Liver (tissue), 8 donors: ENCODE measurements at regions not wholly inside any gene's neighbourhood (a gene's known extent, or its start where the extent isn't known, plus 50 kb on each side); places are given as distances from the start of the nearest gene placed in this dataset.

Source experiments
- DNase-seq: peaks from one replicate; pipeline ENCODE4 v3.0.0-alpha.2; 2017; ENCODE audit warnings: low spot score
- H3K27ac ChIP-seq, 2 donors: one replicate each; pipeline ENCODE4 v1.7.0; 2013; ENCODE audit warnings: inconsistent platforms in 2 of 2, low read length in 2 of 2, control low read depth in 1 of 2, low read depth in 1 of 2, mild to moderate bottlenecking in 1 of 2
- H3K27me3 ChIP-seq, 4 donors: one replicate each; pipeline versions ENCODE4 v1.6.1 to v1.7.0; 2013; ENCODE audit warnings: low read length in 3 of 4, inconsistent platforms in 1 of 4, mild to moderate bottlenecking in 1 of 4, moderate library complexity in 1 of 4; ENCODE audit not compliant: control insufficient read depth in 4 of 4, insufficient read depth in 4 of 4
- H3K36me3 ChIP-seq, 4 donors: one replicate each; pipeline versions ENCODE4 v1.6.1 to v1.7.0; 2013; ENCODE audit warnings: low read length in 3 of 4, mild to moderate bottlenecking in 3 of 4, low read depth in 1 of 4, moderate library complexity in 1 of 4; ENCODE audit not compliant: control insufficient read depth in 4 of 4, insufficient read depth in 3 of 4
- H3K4me1 ChIP-seq, 4 donors: one replicate each; pipeline versions ENCODE4 v1.6.1 to v1.7.0; 2013; ENCODE audit warnings: low read length in 3 of 4, mild to moderate bottlenecking in 3 of 4, moderate library complexity in 1 of 4; ENCODE audit not compliant: control insufficient read depth in 4 of 4, insufficient read depth in 4 of 4
- H3K4me3 ChIP-seq, 3 donors: one replicate each; pipeline versions ENCODE4 v1.6.1 to v1.7.0; 2013; ENCODE audit warnings: low read length in 3 of 3, control low read depth in 1 of 3, low read depth in 1 of 3, mild to moderate bottlenecking in 1 of 3
- H3K9ac ChIP-seq, 2 donors: one replicate each; pipeline ENCODE4 v1.7.0; 2013; ENCODE audit warnings: low read length in 2 of 2, mild to moderate bottlenecking in 2 of 2, moderate library complexity in 2 of 2, control low read depth in 1 of 2, low read depth in 1 of 2
- H3K9me3 ChIP-seq, 4 donors: one replicate each; pipeline versions ENCODE4 v1.6.1 to v1.7.0; 2013; ENCODE audit warnings: low read length in 3 of 4; ENCODE audit not compliant: control insufficient read depth in 4 of 4
- EGR1 ChIP-seq, 2 donors: IDR thresholded peaks; 2 replicates each; pipeline ENCODE4 v1.6.1; 2016 to 2018; ENCODE audit warnings: antibody characterized with exemption in 2 of 2, low read depth in 2 of 2
- FOXA1 ChIP-seq: IDR thresholded peaks from 2 replicates; pipeline ENCODE4 v1.6.1; 2016; ENCODE audit warnings: antibody characterized with exemption
- FOXA2 ChIP-seq: IDR thresholded peaks from 2 replicates; pipeline ENCODE4 v1.6.1; 2016; ENCODE audit warnings: antibody characterized with exemption
- GABPA ChIP-seq, 2 donors: IDR thresholded peaks in 1 of 2; conservative IDR thresholded peaks in 1 of 2; 2 replicates each; pipeline ENCODE4 v1.6.1; 2016; ENCODE audit warnings: antibody characterized with exemption in 2 of 2, mild to moderate bottlenecking in 1 of 2, moderate library complexity in 1 of 2
- HNF4G ChIP-seq: IDR thresholded peaks from 2 replicates; pipeline ENCODE4 v1.6.1; 2016; ENCODE audit warnings: antibody characterized with exemption
- JUND ChIP-seq, 2 donors: IDR thresholded peaks; 2 replicates each; pipeline ENCODE4 v1.6.1; 2016; ENCODE audit warnings: antibody characterized with exemption in 2 of 2
- NR2F2 ChIP-seq: IDR thresholded peaks from 2 replicates; pipeline ENCODE4 v1.6.1; 2016; ENCODE audit warnings: antibody characterized with exemption
- RXRA ChIP-seq, 2 donors: IDR thresholded peaks; 2 replicates each; pipeline ENCODE4 v1.6.1; 2017 to 2018; ENCODE audit warnings: antibody characterized with exemption in 2 of 2, mild to moderate bottlenecking in 1 of 2
- SP1 ChIP-seq: IDR thresholded peaks from 2 replicates; pipeline ENCODE4 v1.6.1; 2018; ENCODE audit warnings: antibody characterized with exemption, mild to moderate bottlenecking
- YY1 ChIP-seq: IDR thresholded peaks from 2 replicates; pipeline ENCODE4 v1.6.1; 2016; ENCODE audit warnings: antibody characterized with exemption, mild to moderate bottlenecking
- WGBS: extraction: QIAGEN DNeasy Blood & Tissue Kit; methylation state at CpG from one replicate; pipeline ENCODE4 v1.1.7; 2013; 5-methylcytosine and 5-hydroxymethylcytosine counted together
- TF ChIP-seq, protein P1 (sequence below): IDR thresholded peaks from 2 replicates; pipeline ENCODE4 v1.6.1; 2016; ENCODE audit warnings: antibody characterized with exemption, mild to moderate bottlenecking
- TF ChIP-seq, protein P2 (sequence below): IDR thresholded peaks from 2 replicates; pipeline ENCODE4 v1.6.1; 2016; ENCODE audit warnings: antibody characterized with exemption
- TF ChIP-seq, protein P3 (sequence below): IDR thresholded peaks from 2 replicates; pipeline ENCODE4 v1.6.1; 2016; ENCODE audit warnings: antibody characterized with exemption
- TF ChIP-seq, protein P4 (sequence below): fragments of 150-350 bp; IDR thresholded peaks from 2 replicates; pipeline ENCODE4 v1.5.1; 2017; ENCODE audit warnings: improper control_type of control experiment, low read depth, low read length; ENCODE audit not compliant: missing input control
- donor health status: healthy.
- donor health status: healthy.
- donor health status: healthy.
- donor health status: healthy.
- donor health status: healthy.

DNA sequence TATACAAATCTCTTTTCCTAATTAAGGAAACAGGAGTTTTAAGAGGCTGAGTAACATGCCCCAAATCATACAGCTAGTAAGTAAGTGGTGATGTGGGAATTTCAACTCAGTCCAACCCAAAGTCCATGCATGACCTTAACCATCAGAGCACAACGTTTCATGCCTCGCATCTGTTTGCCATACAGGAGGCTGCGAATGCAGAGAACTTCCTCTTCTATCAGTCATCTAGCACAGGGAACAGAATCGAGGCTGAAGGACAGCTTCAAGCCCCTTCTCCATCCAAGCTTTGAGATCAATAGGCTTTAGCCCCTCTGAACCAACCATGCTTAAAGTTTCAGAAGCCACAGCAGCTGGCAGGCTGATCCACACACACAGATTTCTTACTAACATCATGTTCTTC is 113.2 kb downstream of the MAFB start:
- Histone ChIP-seq H3K4me3 (no peak overlapping the region), H3K4me1 (peaks cover 4 to 14% (median 11%) of the 10 kb centered on the region in 4 donors), H3K27ac (no peak overlapping the region), H3K36me3 (no peaks in the 10 kb centered on the region), H3K9ac (no peak overlapping the region), H3K27me3 (no peaks in the 10 kb centered on the region), H3K9me3 (no peaks in the 10 kb centered on the region)
- 46% methylated on average over 4 of the region's 4 CpGs for WGBS
- DNase-seq: no peak
- TF ChIP-seq FOXA1 (no peak), NR2F2 (no peak), JUND (IDR thresholded peaks at IDR 0.05) (no peak), YY1 (no peak), EGR1 (IDR thresholded peaks at IDR 0.05; ENCODE audit: low read depth in 2 of 2) (no peak), SP1 (no peak), HNF4G (no peak), RXRA (IDR thresholded peaks at IDR 0.05) (no peak), GABPA (IDR thresholded peaks at IDR 0.05 in 1 of 2, conservative IDR thresholded peaks at IDR 0.05 in 1 of 2) (no peak), FOXA2 (no peak)
- TF ChIP-seq, protein P1, sequence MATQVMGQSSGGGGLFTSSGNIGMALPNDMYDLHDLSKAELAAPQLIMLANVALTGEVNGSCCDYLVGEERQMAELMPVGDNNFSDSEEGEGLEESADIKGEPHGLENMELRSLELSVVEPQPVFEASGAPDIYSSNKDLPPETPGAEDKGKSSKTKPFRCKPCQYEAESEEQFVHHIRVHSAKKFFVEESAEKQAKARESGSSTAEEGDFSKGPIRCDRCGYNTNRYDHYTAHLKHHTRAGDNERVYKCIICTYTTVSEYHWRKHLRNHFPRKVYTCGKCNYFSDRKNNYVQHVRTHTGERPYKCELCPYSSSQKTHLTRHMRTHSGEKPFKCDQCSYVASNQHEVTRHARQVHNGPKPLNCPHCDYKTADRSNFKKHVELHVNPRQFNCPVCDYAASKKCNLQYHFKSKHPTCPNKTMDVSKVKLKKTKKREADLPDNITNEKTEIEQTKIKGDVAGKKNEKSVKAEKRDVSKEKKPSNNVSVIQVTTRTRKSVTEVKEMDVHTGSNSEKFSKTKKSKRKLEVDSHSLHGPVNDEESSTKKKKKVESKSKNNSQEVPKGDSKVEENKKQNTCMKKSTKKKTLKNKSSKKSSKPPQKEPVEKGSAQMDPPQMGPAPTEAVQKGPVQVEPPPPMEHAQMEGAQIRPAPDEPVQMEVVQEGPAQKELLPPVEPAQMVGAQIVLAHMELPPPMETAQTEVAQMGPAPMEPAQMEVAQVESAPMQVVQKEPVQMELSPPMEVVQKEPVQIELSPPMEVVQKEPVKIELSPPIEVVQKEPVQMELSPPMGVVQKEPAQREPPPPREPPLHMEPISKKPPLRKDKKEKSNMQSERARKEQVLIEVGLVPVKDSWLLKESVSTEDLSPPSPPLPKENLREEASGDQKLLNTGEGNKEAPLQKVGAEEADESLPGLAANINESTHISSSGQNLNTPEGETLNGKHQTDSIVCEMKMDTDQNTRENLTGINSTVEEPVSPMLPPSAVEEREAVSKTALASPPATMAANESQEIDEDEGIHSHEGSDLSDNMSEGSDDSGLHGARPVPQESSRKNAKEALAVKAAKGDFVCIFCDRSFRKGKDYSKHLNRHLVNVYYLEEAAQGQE: no peak
- TF ChIP-seq, protein P2, sequence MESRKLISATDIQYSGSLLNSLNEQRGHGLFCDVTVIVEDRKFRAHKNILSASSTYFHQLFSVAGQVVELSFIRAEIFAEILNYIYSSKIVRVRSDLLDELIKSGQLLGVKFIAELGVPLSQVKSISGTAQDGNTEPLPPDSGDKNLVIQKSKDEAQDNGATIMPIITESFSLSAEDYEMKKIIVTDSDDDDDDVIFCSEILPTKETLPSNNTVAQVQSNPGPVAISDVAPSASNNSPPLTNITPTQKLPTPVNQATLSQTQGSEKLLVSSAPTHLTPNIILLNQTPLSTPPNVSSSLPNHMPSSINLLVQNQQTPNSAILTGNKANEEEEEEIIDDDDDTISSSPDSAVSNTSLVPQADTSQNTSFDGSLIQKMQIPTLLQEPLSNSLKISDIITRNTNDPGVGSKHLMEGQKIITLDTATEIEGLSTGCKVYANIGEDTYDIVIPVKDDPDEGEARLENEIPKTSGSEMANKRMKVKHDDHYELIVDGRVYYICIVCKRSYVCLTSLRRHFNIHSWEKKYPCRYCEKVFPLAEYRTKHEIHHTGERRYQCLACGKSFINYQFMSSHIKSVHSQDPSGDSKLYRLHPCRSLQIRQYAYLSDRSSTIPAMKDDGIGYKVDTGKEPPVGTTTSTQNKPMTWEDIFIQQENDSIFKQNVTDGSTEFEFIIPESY: no peak
- TF ChIP-seq, protein P3, sequence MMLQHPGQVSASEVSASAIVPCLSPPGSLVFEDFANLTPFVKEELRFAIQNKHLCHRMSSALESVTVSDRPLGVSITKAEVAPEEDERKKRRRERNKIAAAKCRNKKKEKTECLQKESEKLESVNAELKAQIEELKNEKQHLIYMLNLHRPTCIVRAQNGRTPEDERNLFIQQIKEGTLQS: no peak
- TF ChIP-seq, protein P4, sequence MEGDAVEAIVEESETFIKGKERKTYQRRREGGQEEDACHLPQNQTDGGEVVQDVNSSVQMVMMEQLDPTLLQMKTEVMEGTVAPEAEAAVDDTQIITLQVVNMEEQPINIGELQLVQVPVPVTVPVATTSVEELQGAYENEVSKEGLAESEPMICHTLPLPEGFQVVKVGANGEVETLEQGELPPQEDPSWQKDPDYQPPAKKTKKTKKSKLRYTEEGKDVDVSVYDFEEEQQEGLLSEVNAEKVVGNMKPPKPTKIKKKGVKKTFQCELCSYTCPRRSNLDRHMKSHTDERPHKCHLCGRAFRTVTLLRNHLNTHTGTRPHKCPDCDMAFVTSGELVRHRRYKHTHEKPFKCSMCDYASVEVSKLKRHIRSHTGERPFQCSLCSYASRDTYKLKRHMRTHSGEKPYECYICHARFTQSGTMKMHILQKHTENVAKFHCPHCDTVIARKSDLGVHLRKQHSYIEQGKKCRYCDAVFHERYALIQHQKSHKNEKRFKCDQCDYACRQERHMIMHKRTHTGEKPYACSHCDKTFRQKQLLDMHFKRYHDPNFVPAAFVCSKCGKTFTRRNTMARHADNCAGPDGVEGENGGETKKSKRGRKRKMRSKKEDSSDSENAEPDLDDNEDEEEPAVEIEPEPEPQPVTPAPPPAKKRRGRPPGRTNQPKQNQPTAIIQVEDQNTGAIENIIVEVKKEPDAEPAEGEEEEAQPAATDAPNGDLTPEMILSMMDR: no peak

DNA sequence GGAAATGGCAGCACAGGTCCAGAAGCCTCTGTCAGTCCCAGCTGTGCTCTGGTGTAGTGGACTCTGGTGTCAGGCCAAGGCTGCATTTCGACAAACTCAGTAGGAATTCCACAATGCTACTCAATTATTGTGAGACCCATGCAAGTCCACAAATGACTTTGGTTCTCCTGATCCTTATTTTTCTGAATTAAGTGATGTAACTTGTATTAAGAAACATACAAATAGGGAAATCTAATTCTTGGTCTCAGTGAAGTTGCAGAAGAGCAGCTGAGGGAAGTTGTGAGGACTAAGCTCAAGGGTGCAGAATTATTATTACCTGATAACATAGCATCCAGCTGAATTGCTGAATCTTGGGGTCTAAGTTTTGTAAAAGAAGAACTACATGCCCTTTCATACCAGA is 116.8 kb downstream of the MAFB start:
- peaks cover 4 to 15% (median 12%) of the 10 kb centered on the region in 4 donors for H3K4me1 ChIP-seq
- H3K27ac ChIP-seq: peak overlapping the region; percentile 16 to 36
- H3K9me3 ChIP-seq: no peaks in the 10 kb centered on the region
- no peak overlapping the region for H3K9ac ChIP-seq
- DNase-seq: no peak
- 52% methylated on average over 1 of the region's 1 CpG for WGBS
- TF ChIP-seq, protein P2: no peak
- TF ChIP-seq YY1: no peak
- TF ChIP-seq, protein P1: no peak
- no peak for TF ChIP-seq HNF4G
- TF ChIP-seq EGR1 (IDR thresholded peaks at IDR 0.05; ENCODE audit: low read depth in 2 of 2): no peak
- no peaks in the 10 kb centered on the region for H3K27me3 ChIP-seq
- H3K36me3 ChIP-seq: no peaks in the 10 kb centered on the region
- H3K4me3 ChIP-seq: no peak overlapping the region
